Endothelial cell of umbilical vein (primary cell): ENCODE measurements at regions not wholly inside any gene's neighbourhood (a gene's known extent, or its start where the extent isn't known, plus 50 kb on each side); places are given as distances from the start of the nearest gene placed in this dataset.

Source experiments
- BruUV-seq: library from RNA; stranded (reverse); fragments of 400-500 nt; replicated peaks from 2 replicates; lab custom pipeline; 2021; lab: Mats Ljungman, UMichigan
- CTCF ChIA-PET: fragments of 300-600, 350-600 bp; sonication (Branson Sonifier 250); formaldehyde crosslinking; loops from one replicate; lab custom pipeline; 2021; ENCODE audit warnings: antibody characterized with exemption, inconsistent platforms; lab: Charles Lee
- POLR2A ChIA-PET: fragments of 300-600, 350-600 bp; sonication (Branson Sonifier 250); formaldehyde crosslinking; loops from one replicate; lab custom pipeline; 2021; ENCODE audit warnings: antibody characterized with exemption, inconsistent platforms; lab: Charles Lee
- DNase-seq: peaks from one replicate; pipeline ENCODE4 v3.0.0-alpha.2; 2011; ENCODE audit warnings: low read depth, low spot score
- FAIRE-seq: peaks from 2 replicates; lab custom pipeline; 2011; peaks lifted over from hg19 to GRCh38; lab: Jason Lieb, UNC
- H2AFZ ChIP-seq: 2 replicates; pipeline ENCODE4 v1.6.0; 2012; ENCODE audit warnings: low read depth, low read length, control low read depth, inconsistent platforms
- H3K27ac ChIP-seq: 2 replicates; pipeline ENCODE4 v1.5.1; 2011; ENCODE audit warnings: low read depth, mild to moderate bottlenecking, control low read depth, low read length, moderate library complexity; ENCODE audit not compliant: insufficient read depth
- H3K27me3 ChIP-seq, 2 experiments: 2 replicates each; pipeline versions ENCODE4 v1.6.0 to v1.6.1; 2011; ENCODE audit warnings: low read length in 2 of 2, mixed read lengths in 1 of 2; ENCODE audit not compliant: control insufficient read depth in 2 of 2, insufficient read depth in 2 of 2
- H3K36me3 ChIP-seq, 2 experiments: 2 replicates in 1 of 2; 3 replicates in 1 of 2; pipeline ENCODE4 v1.5.1; 2011; ENCODE audit warnings: low read length in 2 of 2, mild to moderate bottlenecking in 1 of 2, moderate library complexity in 1 of 2; ENCODE audit not compliant: control insufficient read depth in 2 of 2, insufficient read depth in 2 of 2; ENCODE audit errors: extremely low read depth in 1 of 2
- H3K4me1 ChIP-seq: 3 replicates; pipeline ENCODE4 v1.5.1; 2011; ENCODE audit warnings: mild to moderate bottlenecking, low read length; ENCODE audit not compliant: control insufficient read depth, insufficient read depth; ENCODE audit errors: extremely low read depth
- H3K4me2 ChIP-seq: 2 replicates; pipeline ENCODE4 v1.6.1; 2011; ENCODE audit warnings: low read length, control low read depth, mixed read lengths; ENCODE audit not compliant: insufficient read depth
- H3K4me3 ChIP-seq, 3 experiments: fragments of 200-600 bp in 1 of 3; sonication (generic), shearing (Covaris generic) in 1 of 3; replicated peaks in 1 of 3; 2 replicates each; pipeline ENCODE4 v1.5.1; 2011 to 2016; ENCODE audit warnings: control low read depth in 3 of 3, low read length in 3 of 3, mild to moderate bottlenecking in 2 of 3, inconsistent platforms in 1 of 3, low read depth in 1 of 3, moderate library complexity in 1 of 3; ENCODE audit not compliant: insufficient read depth in 1 of 3
- H3K79me2 ChIP-seq: 2 replicates; pipeline ENCODE4 v1.6.0; 2012; ENCODE audit warnings: low read length, inconsistent platforms; ENCODE audit not compliant: control insufficient read depth, insufficient read depth
- H3K9ac ChIP-seq: replicated peaks from 2 replicates; pipeline ENCODE3; 2011; ENCODE audit warnings: low read length, control low read depth; ENCODE audit not compliant: insufficient read depth; ENCODE audit errors: extremely low read depth
- H3K9me1 ChIP-seq: replicated peaks from 3 replicates; pipeline ENCODE4 v1.6.0; 2011; ENCODE audit warnings: mild to moderate bottlenecking, low read length; ENCODE audit not compliant: control insufficient read depth, insufficient read depth; ENCODE audit errors: extremely low read depth
- H3K9me3 ChIP-seq: replicated peaks from 2 replicates; pipeline ENCODE4 v1.5.1; 2012; ENCODE audit warnings: low read length, inconsistent platforms; ENCODE audit not compliant: control insufficient read depth, insufficient read depth
- H4K20me1 ChIP-seq: replicated peaks from 2 replicates; pipeline ENCODE3; 2011; ENCODE audit warnings: mild to moderate bottlenecking, low read length; ENCODE audit not compliant: control insufficient read depth, insufficient read depth; ENCODE audit errors: extremely low read depth
- EZH2 ChIP-seq: IDR thresholded peaks from 2 replicates; pipeline ENCODE4 v1.6.1; 2012; ENCODE audit warnings: borderline replicate concordance, low read depth, mild to moderate bottlenecking, moderate library complexity, low read length, inconsistent platforms; ENCODE audit not compliant: severe bottlenecking
- JUN ChIP-seq: IDR thresholded peaks from 2 replicates; pipeline ENCODE4 v1.6.1; 2011; ENCODE audit warnings: borderline replicate concordance, low read depth; ENCODE audit not compliant: insufficient read length, insufficient read depth
- MYC ChIP-seq: IDR thresholded peaks from one replicate; pipeline ENCODE4 v1.6.1; 2011; ENCODE audit warnings: mild to moderate bottlenecking, low read depth, low read length
- POLR2AphosphoS5 ChIP-seq: IDR thresholded peaks from 2 replicates; pipeline ENCODE4 v1.6.1; 2012; ENCODE audit warnings: low read depth, mild to moderate bottlenecking, control low read depth, low read length, moderate library complexity; ENCODE audit not compliant: insufficient read depth
- dilution Hi-C: fragments of 300-500 bp; cut with MboI; formaldehyde crosslinking; loops from one replicate; pipeline ENCODE4 v1.15.0; 2019; ENCODE audit warnings: low sequenced_read_pairs; ENCODE audit not compliant: extremely low pct_ligation_motif_present
- intact Hi-C: fragments of 100-400 bp; cut with micrococcal nuclease; formaldehyde crosslinking; loops from one replicate; pipeline ENCODE4 v1.10.0; 2022
- TF ChIP-seq, protein P1 (sequence below), 2 donors: IDR thresholded peaks; 1 replicate in 1 of 2; 2 replicates in 1 of 2; pipeline ENCODE4 v1.5.1; 2011; ENCODE audit warnings: low read length in 2 of 2, mild to moderate bottlenecking in 2 of 2, moderate library complexity in 2 of 2, control low read depth in 1 of 2, inconsistent platforms in 1 of 2, low read depth in 1 of 2; ENCODE audit not compliant: insufficient read depth in 1 of 2; ENCODE audit errors: extremely low read depth in 1 of 2
- TF ChIP-seq, protein P2 (sequence below): IDR thresholded peaks from 2 replicates; pipeline ENCODE4 v1.6.1; 2011; ENCODE audit not compliant: insufficient read depth, insufficient read length

DNA sequence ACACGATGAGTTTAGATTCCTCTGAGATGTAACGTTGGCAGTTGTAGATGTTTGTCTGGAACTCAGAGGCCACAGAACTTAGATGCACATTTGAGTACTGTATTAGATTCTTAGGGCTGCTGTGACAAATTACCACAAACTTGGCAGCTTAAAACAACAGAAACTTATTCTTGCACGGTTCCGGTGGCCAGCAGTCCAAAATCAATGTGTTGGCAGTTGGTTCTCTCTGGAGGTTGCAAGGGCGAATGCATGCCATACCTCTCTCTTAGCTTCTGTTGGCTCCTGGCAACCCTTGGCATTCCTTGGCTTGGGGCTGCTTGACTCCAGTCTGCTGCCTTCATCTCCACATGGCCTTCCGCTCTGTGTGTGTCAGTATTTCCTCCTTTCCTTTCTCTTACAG is 118.9 kb downstream of the C12orf75 start:
- Histone ChIP-seq H3K79me2 (no peaks in the 10 kb centered on the region), H3K4me3 (no peak overlapping the region), H3K27me3 (no peaks in the 10 kb centered on the region), H3K9me1 (no peaks in the 10 kb centered on the region), H3K27ac (no peak overlapping the region), H3K9me3 (no peaks in the 10 kb centered on the region), H3K36me3 (no peaks in the 10 kb centered on the region), H3K4me1 (peaks cover 23% of the 10 kb centered on the region), H3K4me2 (no peak overlapping the region), H2AFZ (no peak overlapping the region), H4K20me1 (no peaks in the 10 kb centered on the region), H3K9ac (no peak overlapping the region)
- DNase-seq (no peak), FAIRE-seq (no peak)
- TF ChIP-seq, protein P1, sequence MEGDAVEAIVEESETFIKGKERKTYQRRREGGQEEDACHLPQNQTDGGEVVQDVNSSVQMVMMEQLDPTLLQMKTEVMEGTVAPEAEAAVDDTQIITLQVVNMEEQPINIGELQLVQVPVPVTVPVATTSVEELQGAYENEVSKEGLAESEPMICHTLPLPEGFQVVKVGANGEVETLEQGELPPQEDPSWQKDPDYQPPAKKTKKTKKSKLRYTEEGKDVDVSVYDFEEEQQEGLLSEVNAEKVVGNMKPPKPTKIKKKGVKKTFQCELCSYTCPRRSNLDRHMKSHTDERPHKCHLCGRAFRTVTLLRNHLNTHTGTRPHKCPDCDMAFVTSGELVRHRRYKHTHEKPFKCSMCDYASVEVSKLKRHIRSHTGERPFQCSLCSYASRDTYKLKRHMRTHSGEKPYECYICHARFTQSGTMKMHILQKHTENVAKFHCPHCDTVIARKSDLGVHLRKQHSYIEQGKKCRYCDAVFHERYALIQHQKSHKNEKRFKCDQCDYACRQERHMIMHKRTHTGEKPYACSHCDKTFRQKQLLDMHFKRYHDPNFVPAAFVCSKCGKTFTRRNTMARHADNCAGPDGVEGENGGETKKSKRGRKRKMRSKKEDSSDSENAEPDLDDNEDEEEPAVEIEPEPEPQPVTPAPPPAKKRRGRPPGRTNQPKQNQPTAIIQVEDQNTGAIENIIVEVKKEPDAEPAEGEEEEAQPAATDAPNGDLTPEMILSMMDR (IDR thresholded peaks at IDR 0.05; ENCODE audit: extremely low read depth in 1 of 2, insufficient read depth in 1 of 2, low read depth in 1 of 2, low read length in 2 of 2), result no peak
- TF ChIP-seq EZH2, result no peak
- TF ChIP-seq, protein P2, sequence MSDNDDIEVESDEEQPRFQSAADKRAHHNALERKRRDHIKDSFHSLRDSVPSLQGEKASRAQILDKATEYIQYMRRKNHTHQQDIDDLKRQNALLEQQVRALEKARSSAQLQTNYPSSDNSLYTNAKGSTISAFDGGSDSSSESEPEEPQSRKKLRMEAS, result no peak
- no peak for TF ChIP-seq MYC
- TF ChIP-seq JUN, result no peak
- no peak for TF ChIP-seq POLR2AphosphoS5
- dilution Hi-C loops (no loop called here), intact Hi-C loops (no loop called here)
- CTCF ChIA-PET, result interaction anchor here (0.9 kb wide), 1 partner anchor 18 kb away, joined by 3 read pairs; no protein-coding TSS in a partner anchor
- POLR2A ChIA-PET, result no interaction called here
- BruUV-seq, result no TSS peak
